Caco-2 (cell line): ENCODE measurements at regions not wholly inside any gene's neighbourhood (a gene's known extent, or its start where the extent isn't known, plus 50 kb on each side); places are given as distances from the start of the nearest gene placed in this dataset.

Experiments
- BruUV-seq: library from RNA; stranded (reverse); fragments of 400-500 nt; replicated peaks from 2 replicates; lab custom pipeline; 2021; lab: Mats Ljungman, UMichigan
- CTCF ChIA-PET: fragments of 300-600 bp; sonication (Branson Sonifier 250); formaldehyde crosslinking; loops from one replicate; lab custom pipeline; 2022; ENCODE audit warnings: antibody characterized with exemption; lab: Charles Lee
- POLR2A ChIA-PET: fragments of 300-600 bp; sonication (Branson Sonifier 250); formaldehyde crosslinking; loops from one replicate; lab custom pipeline; 2022; ENCODE audit warnings: antibody characterized with exemption; lab: Charles Lee
- DNase-seq, 2 experiments: peaks; one replicate each; pipeline versions ENCODE4 v3.0.0 to v3.0.0-alpha.2; 2020 to 2022
- H3K27me3 ChIP-seq: replicated peaks from 2 replicates; pipeline ENCODE4 v1.6.0; 2011; ENCODE audit warnings: low read length; ENCODE audit not compliant: control insufficient read depth, insufficient read depth
- H3K36me3 ChIP-seq: 2 replicates; pipeline ENCODE4 v1.5.1; 2011; ENCODE audit warnings: low read length; ENCODE audit not compliant: control insufficient read depth, insufficient read depth
- H3K4me1 ChIP-seq: fragments of 250-450 bp; sonication (Bioruptor Pico); 2 replicates; pipeline ENCODE4 v1.5.1; 2020; ENCODE audit warnings: mild to moderate bottlenecking
- H3K4me3 ChIP-seq: 2 replicates; pipeline ENCODE4 v1.5.1; 2011; ENCODE audit warnings: low read depth, mild to moderate bottlenecking, control low read depth, low read length
- H3K9me3 ChIP-seq: fragments of 250-450 bp; sonication (Bioruptor Pico); 2 replicates; pipeline ENCODE4 v1.5.1; 2020; ENCODE audit warnings: mild to moderate bottlenecking, moderate library complexity
- H3K27ac Mint-ChIP-seq: one replicate; pipeline ENCODE4 v1.8.0; 2022; ENCODE audit warnings: mixed read lengths; ENCODE audit not compliant: unreplicated experiment
- H3K27me3 Mint-ChIP-seq: one replicate; pipeline ENCODE4 v1.8.0; 2022; ENCODE audit warnings: mixed read lengths; ENCODE audit not compliant: insufficient read depth, unreplicated experiment
- H3K36me3 Mint-ChIP-seq: one replicate; pipeline ENCODE4 v1.8.0; 2022; ENCODE audit warnings: mild to moderate bottlenecking, mixed read lengths; ENCODE audit not compliant: insufficient read depth, unreplicated experiment
- H3K4me1 Mint-ChIP-seq: one replicate; pipeline ENCODE4 v1.8.0; 2022; ENCODE audit warnings: low read depth, mixed read lengths; ENCODE audit not compliant: unreplicated experiment
- H3K4me3 Mint-ChIP-seq: one replicate; pipeline ENCODE4 v1.8.0; 2022; ENCODE audit warnings: mild to moderate bottlenecking, moderate library complexity, mixed read lengths; ENCODE audit not compliant: unreplicated experiment
- H3K9me3 Mint-ChIP-seq: one replicate; pipeline ENCODE4 v1.8.0; 2022; ENCODE audit warnings: mixed read lengths; ENCODE audit not compliant: unreplicated experiment
- CTCF ChIP-seq, 2 experiments: fragments of 200-600 bp in 1 of 2; IDR thresholded peaks; 1 replicate in 1 of 2; 2 replicates in 1 of 2; pipeline versions ENCODE4 v1.5.1 to v1.8.0; 2011 to 2022; ENCODE audit warnings: antibody characterized with exemption in 1 of 2, control low read depth in 1 of 2, inconsistent platforms in 1 of 2, low read depth in 1 of 2, low read length in 1 of 2, mild to moderate bottlenecking in 1 of 2, moderate library complexity in 1 of 2; ENCODE audit not compliant: insufficient read depth in 1 of 2, severe bottlenecking in 1 of 2, unreplicated experiment in 1 of 2
- intact Hi-C: fragments of 100-400 bp; cut with micrococcal nuclease; formaldehyde crosslinking; loops from one replicate; pipeline ENCODE4 v1.10.0; 2022; ENCODE audit not compliant: unreplicated experiment

- DNase-seq = no peak
- Mint-ChIP-seq H3K4me1 (peaks cover 9% of the 10 kb centered on the region), H3K4me3 (no peak overlapping the region), H3K27ac (no peak overlapping the region), H3K36me3 (no peaks in the 10 kb centered on the region), H3K27me3 (no peaks in the 10 kb centered on the region), H3K9me3 (no peaks in the 10 kb centered on the region)
- CTCF ChIA-PET = no interaction called here
- intact Hi-C loops = no loop called here
- no peak overlapping the region for H3K4me3 ChIP-seq
- no peaks in the 10 kb centered on the region for H3K36me3 ChIP-seq
- no peaks in the 10 kb centered on the region for H3K27me3 ChIP-seq
- H3K4me1 ChIP-seq = peaks cover 13% of the 10 kb centered on the region; the same call in 1 of the 2 replicates
- POLR2A ChIA-PET = no interaction called here
- no peak for TF ChIP-seq CTCF (IDR thresholded peaks at IDR 0.05; ENCODE audit: insufficient read depth in 1 of 2, low read depth in 1 of 2, low read length in 1 of 2, severe bottlenecking in 1 of 2, unreplicated experiment in 1 of 2)
- no TSS peak for BruUV-seq
- H3K9me3 ChIP-seq = no peaks in the 10 kb centered on the region
These were observed 482.5 kb downstream of the NUP35 start for GRCh38 chr2:183606718-183607085.

- H3K27ac Mint-ChIP-seq = no peak overlapping the region
- peaks cover 9% of the 10 kb centered on the region for H3K4me1 Mint-ChIP-seq
- intact Hi-C loops = no loop called here
- H3K36me3 ChIP-seq = no peaks in the 10 kb centered on the region
- no peak overlapping the region for H3K4me3 ChIP-seq
- CTCF ChIA-PET = interaction anchor here (0.6 kb wide), 1 partner anchor 260 kb away, joined by 3 read pairs; no protein-coding TSS in a partner anchor
- TF ChIP-seq CTCF (IDR thresholded peaks at IDR 0.05; ENCODE audit: insufficient read depth in 1 of 2, low read depth in 1 of 2, low read length in 1 of 2, severe bottlenecking in 1 of 2, unreplicated experiment in 1 of 2) = no peak
- H3K9me3 ChIP-seq = no peaks in the 10 kb centered on the region
- POLR2A ChIA-PET = no interaction called here
- H3K9me3 Mint-ChIP-seq = no peaks in the 10 kb centered on the region
- peaks cover 3% of the 10 kb centered on the region for H3K27me3 Mint-ChIP-seq
- H3K36me3 Mint-ChIP-seq = no peaks in the 10 kb centered on the region
- no peak for DNase-seq
- no peaks in the 10 kb centered on the region for H3K27me3 ChIP-seq
- no TSS peak for BruUV-seq
- H3K4me3 Mint-ChIP-seq = no peak overlapping the region
- peaks cover 13% of the 10 kb centered on the region; the same call in 1 of the 2 replicates for H3K4me1 ChIP-seq
These were observed 483.8 kb downstream of the NUP35 start for GRCh38 chr2:183607995-183608394.

- Histone ChIP-seq H3K9me3 (no peaks in the 10 kb centered on the region), H3K36me3 (no peaks in the 10 kb centered on the region), H3K4me3 (no peak overlapping the region), H3K4me1 (peaks cover 13% of the 10 kb centered on the region; the same call in 1 of the 2 replicates), H3K27me3 (no peaks in the 10 kb centered on the region)
- Mint-ChIP-seq H3K27ac (no peak overlapping the region), H3K4me1 (peaks cover 9% of the 10 kb centered on the region), H3K9me3 (no peaks in the 10 kb centered on the region), H3K27me3 (peaks cover 3% of the 10 kb centered on the region), H3K36me3 (no peaks in the 10 kb centered on the region), H3K4me3 (no peak overlapping the region)
- ChIA-PET POLR2A (no interaction called here), CTCF (interaction anchor here (0.6 kb wide), 1 partner anchor 261 kb away, joined by 3 read pairs; no protein-coding TSS in a partner anchor)
- intact Hi-C loops = no loop called here
- no peak for DNase-seq
- no peak for TF ChIP-seq CTCF (IDR thresholded peaks at IDR 0.05; ENCODE audit: insufficient read depth in 1 of 2, low read depth in 1 of 2, low read length in 1 of 2, severe bottlenecking in 1 of 2, unreplicated experiment in 1 of 2)
- no TSS peak for BruUV-seq
These were observed 484.5 kb downstream of the NUP35 start for GRCh38 chr2:183608747-183609146.
